Activated CD4-positive, CD25-positive, alpha-beta regulatory T cell treated with anti-CD3 and anti-CD28 coated beads, Interleukin-2, amount 50 U/mL, for 24 hours (primary cell): ENCODE measurements at regions not wholly inside any gene's neighbourhood (a gene's known extent, or its start where the extent isn't known, plus 50 kb on each side); places are given as distances from the start of the nearest gene placed in this dataset.
"Not testable (repeated sequence)": the region's sequence is repeated elsewhere in the genome, so short reads cannot be mapped to it uniquely, and the experiment has no call there.

ENCODE experiments used
- ATAC-seq, 2 donors: fragments of 150-1000 bp; cut with Tn5 transposase; one replicate each; pipeline ENCODE4 v1.10.0; 2021; ENCODE audit warnings: mild to moderate bottlenecking in 1 of 2, moderate library complexity in 1 of 2

DNA sequence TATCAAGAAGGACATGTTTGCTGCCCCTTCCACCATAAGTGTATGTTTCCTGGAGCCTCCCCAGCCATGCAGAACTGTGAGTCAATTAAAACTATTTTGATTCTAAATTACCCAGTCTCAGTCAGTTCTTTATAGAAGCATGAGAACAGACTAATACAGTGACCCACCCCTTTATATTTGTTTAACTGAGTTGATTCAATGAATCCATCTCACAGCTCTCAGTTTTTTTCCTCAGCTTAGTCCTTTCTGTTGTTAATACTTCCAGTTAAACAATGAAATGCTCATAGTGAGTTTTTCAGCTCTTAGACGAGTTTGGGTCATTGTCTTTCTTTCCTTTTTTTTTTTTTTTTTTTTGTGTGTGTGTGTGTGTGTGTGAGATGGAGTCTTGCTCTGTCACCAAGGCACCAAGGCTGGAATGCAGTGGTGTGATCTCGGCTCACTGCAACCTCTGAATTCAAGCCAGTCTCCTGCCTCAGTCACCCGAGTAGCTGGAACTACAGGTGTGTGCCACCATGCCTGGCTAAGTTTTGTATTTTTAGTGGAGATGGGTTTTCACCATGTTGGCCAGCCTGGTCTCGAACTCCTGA, 417.9 kb upstream of the ZNG1F start:
- not testable (repeated sequence) for ATAC-seq

DNA sequence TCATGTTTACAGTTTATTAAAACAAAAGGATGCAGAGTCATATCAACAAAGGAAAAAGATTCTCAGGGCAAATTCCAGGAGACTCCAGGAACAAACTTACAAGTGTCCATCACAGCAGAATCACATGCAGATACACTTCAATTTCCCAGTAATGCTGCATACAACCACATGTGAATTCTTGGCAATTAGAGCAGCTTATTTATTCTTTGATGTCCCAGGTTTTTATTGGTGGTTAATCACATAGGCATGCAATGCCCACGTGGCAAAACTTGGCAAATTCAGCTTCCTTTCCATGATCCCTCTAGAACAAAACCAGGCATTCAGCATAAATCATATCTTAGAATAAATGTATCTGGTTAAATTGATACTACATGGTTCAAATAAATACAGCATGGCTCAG, 376.5 kb upstream of the ZNG1F start:
- not testable (repeated sequence) for ATAC-seq
